Naive B cell (primary cell): ENCODE measurements at regions not wholly inside any gene's neighbourhood (a gene's known extent, or its start where the extent isn't known, plus 50 kb on each side); places are given as distances from the start of the nearest gene placed in this dataset.
A peak's percentile ranks its signal among the peaks of the same experiment; 100 is the strongest.

ENCODE experiments used
- ATAC-seq, 2 donors: fragments of 150-1000 bp; cut with Tn5 transposase; 2 replicates each; pipeline ENCODE4 v1.10.0; 2021; ENCODE audit warnings: low read depth in 2 of 2, mild to moderate bottlenecking in 2 of 2, moderate library complexity in 2 of 2
- DNase-seq: peaks from one replicate; pipeline ENCODE4 v3.0.0; 2022
- H3K27ac Mint-ChIP-seq, 6 donors: one replicate each; pipeline ENCODE4 v1.8.0; 2020 to 2022; ENCODE audit warnings: mild to moderate bottlenecking in 6 of 6, mixed read lengths in 6 of 6, moderate library complexity in 5 of 6, inconsistent platforms in 2 of 6
- H3K27me3 Mint-ChIP-seq, 3 donors: one replicate each; pipeline ENCODE4 v1.8.0; 2021 to 2022; ENCODE audit warnings: mixed read lengths in 3 of 3, mild to moderate bottlenecking in 1 of 3
- H3K36me3 Mint-ChIP-seq, 2 donors: one replicate each; pipeline ENCODE4 v1.8.0; 2020 to 2022; ENCODE audit warnings: mixed read lengths in 2 of 2, inconsistent platforms in 1 of 2, mild to moderate bottlenecking in 1 of 2
- H3K4me1 Mint-ChIP-seq, 3 donors: one replicate each; pipeline ENCODE4 v1.8.0; 2020 to 2022; ENCODE audit warnings: mixed read lengths in 3 of 3, inconsistent platforms in 1 of 3, mild to moderate bottlenecking in 1 of 3, moderate library complexity in 1 of 3
- H3K4me3 Mint-ChIP-seq, 8 donors: one replicate each; pipeline ENCODE4 v1.8.0; 2020 to 2022; ENCODE audit warnings: mild to moderate bottlenecking in 8 of 8, mixed read lengths in 8 of 8, moderate library complexity in 8 of 8, inconsistent platforms in 2 of 8
- H3K9me3 Mint-ChIP-seq, 7 donors: one replicate each; pipeline ENCODE4 v1.8.0; 2020 to 2022; ENCODE audit warnings: mixed read lengths in 7 of 7, mild to moderate bottlenecking in 5 of 7, inconsistent platforms in 2 of 7, moderate library complexity in 1 of 7

DNA sequence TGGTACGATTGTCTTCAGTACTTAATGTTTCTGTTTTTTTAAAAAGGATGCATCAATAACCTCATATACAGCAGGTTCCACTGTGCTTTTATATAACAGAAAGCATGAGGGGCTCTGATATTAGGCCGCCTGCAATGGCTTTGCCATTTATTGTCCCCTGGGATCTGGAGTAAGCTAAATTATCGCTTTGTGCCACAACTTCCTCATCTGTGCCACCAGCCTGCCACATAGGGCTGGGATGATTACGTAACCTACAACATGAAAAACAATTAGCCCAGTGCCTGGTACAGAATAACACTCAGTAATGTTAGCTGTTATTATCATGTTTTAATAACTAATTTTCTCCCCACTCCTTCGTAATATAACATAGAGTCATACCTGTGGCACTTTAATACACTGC, 65.5 kb upstream of the TRIM2 start:
- H3K27me3 Mint-ChIP-seq: peaks cover 21 to 27% (median 22%) of the 10 kb centered on the region in 3 donors
- peak overlapping the region in 1 of 8 donors; percentile 44 for H3K4me3 Mint-ChIP-seq
- DNase-seq (peak; percentile 56), ATAC-seq (peak; percentile 83 to 87)
- H3K36me3 Mint-ChIP-seq: no peaks in the 10 kb centered on the region
- H3K4me1 Mint-ChIP-seq: peaks cover 31 to 43% (median 32%) of the 10 kb centered on the region in 3 donors
- H3K9me3 Mint-ChIP-seq: no peaks in the 10 kb centered on the region
- peak overlapping the region in 3 of 6 donors; percentile 7 to 43 (median 12) for H3K27ac Mint-ChIP-seq

DNA sequence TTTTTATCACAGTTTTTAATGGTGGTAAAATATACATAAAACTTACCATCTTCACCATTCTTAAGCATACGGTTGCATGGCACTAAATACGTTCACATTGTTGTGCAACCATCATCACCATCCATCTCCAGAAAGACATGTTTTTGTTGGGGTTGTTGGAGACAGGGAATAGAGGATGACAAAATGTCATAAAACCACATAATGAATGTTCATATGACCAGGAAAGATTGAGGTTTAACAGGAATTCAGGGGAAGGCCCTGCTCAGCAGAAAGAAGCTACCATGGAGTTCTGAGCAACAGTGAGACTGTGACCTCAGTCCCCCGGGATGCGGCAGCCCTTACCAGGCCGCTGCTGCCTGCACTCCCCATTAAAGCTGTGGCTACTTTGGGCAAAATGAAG, 63.9 kb upstream of the TRIM2 start:
- H3K27me3 Mint-ChIP-seq: peaks cover 10 to 21% (median 12%) of the 10 kb centered on the region in 3 donors
- H3K4me1 Mint-ChIP-seq: peaks cover 17 to 30% (median 21%) of the 10 kb centered on the region in 3 donors
- H3K9me3 Mint-ChIP-seq: no peaks in the 10 kb centered on the region
- DNase-seq (no peak), ATAC-seq (no peak)
- H3K36me3 Mint-ChIP-seq: no peaks in the 10 kb centered on the region
- H3K27ac Mint-ChIP-seq: peak overlapping the region in 1 of 6 donors; percentile 67
- no peak overlapping the region for H3K4me3 Mint-ChIP-seq

DNA sequence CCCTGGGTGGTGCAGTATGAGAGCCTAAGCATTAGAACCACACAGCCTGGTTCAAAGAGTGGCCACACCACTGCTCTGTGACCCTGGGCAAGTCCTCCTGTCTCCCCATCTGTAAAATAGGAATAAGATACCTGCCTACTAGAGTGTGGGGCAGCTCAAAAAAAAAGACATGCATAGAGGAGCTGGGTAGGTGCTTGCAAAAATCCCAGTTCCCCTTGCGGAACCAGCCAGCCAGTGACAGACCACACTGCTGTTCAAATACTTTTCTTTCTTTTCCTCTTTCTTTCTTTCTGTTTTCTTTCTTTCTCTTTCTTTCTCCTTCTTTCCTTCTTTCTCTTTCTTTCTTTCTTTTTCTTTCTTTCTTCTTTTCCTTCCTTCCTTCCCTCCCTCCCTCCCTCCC, 63.0 kb upstream of the TRIM2 start:
- Mint-ChIP-seq H3K27me3 (peaks cover 5 to 12% (median 8%) of the 10 kb centered on the region in 3 donors), H3K27ac (peak overlapping the region in 1 of 6 donors; percentile 76), H3K9me3 (no peaks in the 10 kb centered on the region), H3K4me3 (peak overlapping the region in 2 of 8 donors; percentile 2 to 26), H3K4me1 (peaks cover 17 to 30% (median 21%) of the 10 kb centered on the region in 3 donors), H3K36me3 (no peaks in the 10 kb centered on the region)
- peak; percentile 63 to 74 for ATAC-seq
- no peak for DNase-seq

DNA sequence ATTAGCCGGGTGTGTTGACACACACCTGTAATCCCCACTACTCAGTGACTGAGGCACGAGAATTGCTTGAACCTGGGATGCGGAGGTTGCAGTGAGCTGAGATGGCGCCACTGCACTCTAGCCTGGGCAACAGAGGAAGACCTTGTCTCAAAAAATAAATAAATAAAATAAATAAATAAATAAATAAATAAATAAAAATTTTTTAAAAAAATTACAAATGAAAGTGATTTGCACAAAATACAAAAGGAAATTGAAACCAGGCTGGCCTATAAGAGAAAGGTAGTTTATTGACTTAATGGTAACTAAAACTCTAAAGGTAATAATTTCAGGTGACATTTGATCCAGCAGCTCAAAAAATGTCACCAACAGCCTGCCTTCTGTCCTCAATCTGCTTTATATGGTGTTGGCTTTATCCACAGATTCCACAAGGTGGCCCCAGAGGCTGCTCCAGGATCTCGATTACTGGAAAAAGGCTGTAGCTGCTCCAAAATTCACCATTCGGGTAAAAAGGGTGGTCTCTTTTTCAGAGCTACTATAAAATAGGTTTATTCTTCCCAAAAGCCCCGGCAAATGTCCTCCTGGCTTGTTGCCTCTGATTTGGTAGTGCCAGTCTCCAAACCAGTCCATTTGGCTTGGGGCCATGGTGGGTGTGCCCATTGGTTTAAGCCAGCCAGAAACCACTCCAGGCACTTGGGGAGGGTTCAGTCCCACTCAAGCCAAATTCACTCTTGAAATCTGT, 61.4 kb upstream of the TRIM2 start:
- ATAC-seq (no peak), DNase-seq (no peak)
- Mint-ChIP-seq H3K4me3 (no peak overlapping the region), H3K27ac (no peak overlapping the region), H3K9me3 (no peaks in the 10 kb centered on the region), H3K36me3 (no peaks in the 10 kb centered on the region), H3K27me3 (peaks cover 0 to 5% (median 4%) of the 10 kb centered on the region in 3 donors), H3K4me1 (peaks cover 17 to 30% (median 21%) of the 10 kb centered on the region in 3 donors)

DNA sequence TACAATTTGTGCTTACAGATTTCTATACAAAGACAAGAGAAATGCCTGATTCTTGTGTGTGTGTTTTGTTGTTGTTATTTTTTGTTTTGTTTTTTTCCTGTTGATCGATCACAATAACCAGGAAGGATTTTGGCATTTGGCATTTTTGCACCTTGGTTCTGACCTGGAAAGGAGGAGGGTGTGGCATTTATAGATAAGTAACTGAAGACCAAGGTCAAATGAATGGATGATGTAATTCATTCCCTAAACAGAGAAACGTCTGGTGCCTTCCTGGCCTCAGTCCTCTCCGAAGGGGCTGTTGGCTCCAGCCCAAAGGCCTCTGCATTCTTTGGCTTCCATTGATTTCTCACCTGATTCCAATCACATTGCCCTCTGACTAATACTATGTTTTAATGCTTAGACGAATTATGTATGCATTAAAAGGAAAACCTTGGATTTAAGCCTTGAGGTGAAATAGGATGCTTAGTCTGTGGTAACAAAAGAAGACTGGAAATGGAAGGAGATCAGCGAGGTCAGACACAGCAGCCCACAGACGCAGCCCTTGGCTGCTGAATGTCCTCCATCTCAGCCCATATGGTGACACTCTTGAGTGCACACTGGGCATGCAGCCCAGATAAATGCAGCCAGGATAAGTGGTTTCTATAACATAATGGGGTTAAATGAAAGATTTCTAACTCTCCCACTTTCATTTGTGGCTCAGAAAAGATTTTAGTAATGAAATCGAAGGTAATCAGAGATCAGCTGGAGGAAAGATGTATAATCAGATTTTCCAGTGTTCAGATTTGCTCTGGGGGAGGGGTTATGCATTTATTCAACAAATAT, 60.5 kb upstream of the TRIM2 start:
- no peaks in the 10 kb centered on the region for H3K9me3 Mint-ChIP-seq
- peak overlapping the region in 1 of 6 donors; percentile 39 for H3K27ac Mint-ChIP-seq
- peaks cover 16 to 22% (median 20%) of the 10 kb centered on the region in 3 donors for H3K4me1 Mint-ChIP-seq
- H3K27me3 Mint-ChIP-seq: peaks cover 0 to 5% (median 3%) of the 10 kb centered on the region in 3 donors
- no peaks in the 10 kb centered on the region for H3K36me3 Mint-ChIP-seq
- H3K4me3 Mint-ChIP-seq: no peak overlapping the region
- no peak for DNase-seq
- ATAC-seq: no peak

DNA sequence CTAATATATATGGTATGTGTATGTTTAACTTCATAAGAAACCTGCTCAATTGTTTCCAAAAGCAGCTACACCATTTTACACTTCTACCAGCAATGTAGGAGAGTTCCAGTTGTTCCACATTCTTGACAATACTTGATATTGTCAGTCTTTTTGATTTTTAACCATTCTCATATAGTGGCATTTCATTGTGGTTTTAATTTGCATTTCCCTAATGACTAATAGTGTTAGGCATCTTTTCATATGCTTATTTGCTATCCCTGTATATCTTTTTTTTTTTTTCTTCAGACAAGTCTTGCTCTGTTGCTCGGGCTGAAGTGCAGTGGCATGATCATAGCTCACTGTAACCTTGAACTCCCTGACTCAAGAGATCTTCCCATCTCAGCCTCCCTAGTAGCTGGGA, 58.2 kb upstream of the TRIM2 start:
- H3K36me3 Mint-ChIP-seq: no peaks in the 10 kb centered on the region
- DNase-seq (no peak), ATAC-seq (no peak)
- peaks cover 0 to 12% (median 0%) of the 10 kb centered on the region in 3 donors for H3K27me3 Mint-ChIP-seq
- no peak overlapping the region for H3K27ac Mint-ChIP-seq
- peaks cover 7 to 12% (median 11%) of the 10 kb centered on the region in 3 donors for H3K4me1 Mint-ChIP-seq
- no peak overlapping the region for H3K4me3 Mint-ChIP-seq
- H3K9me3 Mint-ChIP-seq: no peaks in the 10 kb centered on the region

DNA sequence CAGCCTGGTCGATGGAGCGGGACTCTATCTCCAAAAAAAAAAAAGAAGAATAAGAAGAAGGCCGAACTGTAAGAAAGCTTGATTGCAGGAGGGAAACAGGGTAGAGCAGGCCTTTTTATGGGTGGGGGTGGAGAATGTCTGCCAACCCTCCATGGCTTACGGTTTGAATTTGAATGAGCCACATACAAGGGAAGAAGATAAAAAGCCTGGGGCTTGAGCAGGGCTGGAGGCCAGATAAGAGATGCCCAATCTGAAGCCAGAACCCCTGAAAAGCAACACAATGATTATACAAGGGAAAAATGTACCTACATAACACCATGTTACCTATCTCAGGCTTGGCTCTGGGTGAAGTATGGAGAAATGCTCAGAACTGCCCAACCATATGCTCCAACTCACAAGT, 57.3 kb upstream of the TRIM2 start:
- Mint-ChIP-seq H3K27me3 (peaks cover 0 to 21% (median 3%) of the 10 kb centered on the region in 3 donors), H3K36me3 (no peaks in the 10 kb centered on the region), H3K9me3 (no peaks in the 10 kb centered on the region), H3K27ac (peak overlapping the region in 1 of 6 donors; percentile 4), H3K4me3 (no peak overlapping the region), H3K4me1 (peaks cover 7 to 11% (median 10%) of the 10 kb centered on the region in 3 donors)
- no peak for DNase-seq
- ATAC-seq: no peak

DNA sequence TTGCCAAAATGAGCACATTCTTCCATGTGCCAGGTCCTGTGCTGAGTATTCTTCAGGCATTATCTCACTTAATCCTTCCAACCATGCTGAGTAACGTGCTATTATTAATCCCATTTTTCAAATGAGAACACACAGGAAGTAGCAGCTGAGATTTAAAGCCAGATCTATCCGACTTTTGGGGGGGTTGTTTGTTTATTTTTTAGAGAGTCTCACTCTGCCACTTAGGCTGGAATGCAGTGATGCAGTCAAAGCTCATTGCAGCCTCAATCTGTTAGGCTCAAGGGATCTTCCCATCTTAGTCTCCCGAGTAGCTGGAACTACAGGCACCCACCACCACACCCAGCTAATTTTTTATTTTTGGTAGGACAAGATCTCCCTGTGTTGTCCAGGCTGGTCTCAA, 55.5 kb upstream of the TRIM2 start:
- no peaks in the 10 kb centered on the region for H3K36me3 Mint-ChIP-seq
- H3K27ac Mint-ChIP-seq: no peak overlapping the region
- no peak overlapping the region for H3K4me3 Mint-ChIP-seq
- no peaks in the 10 kb centered on the region for H3K9me3 Mint-ChIP-seq
- ATAC-seq (no peak), DNase-seq (no peak)
- H3K27me3 Mint-ChIP-seq: peaks cover 9 to 30% (median 19%) of the 10 kb centered on the region in 3 donors
- H3K4me1 Mint-ChIP-seq: peaks cover 18 to 25% (median 19%) of the 10 kb centered on the region in 3 donors

DNA sequence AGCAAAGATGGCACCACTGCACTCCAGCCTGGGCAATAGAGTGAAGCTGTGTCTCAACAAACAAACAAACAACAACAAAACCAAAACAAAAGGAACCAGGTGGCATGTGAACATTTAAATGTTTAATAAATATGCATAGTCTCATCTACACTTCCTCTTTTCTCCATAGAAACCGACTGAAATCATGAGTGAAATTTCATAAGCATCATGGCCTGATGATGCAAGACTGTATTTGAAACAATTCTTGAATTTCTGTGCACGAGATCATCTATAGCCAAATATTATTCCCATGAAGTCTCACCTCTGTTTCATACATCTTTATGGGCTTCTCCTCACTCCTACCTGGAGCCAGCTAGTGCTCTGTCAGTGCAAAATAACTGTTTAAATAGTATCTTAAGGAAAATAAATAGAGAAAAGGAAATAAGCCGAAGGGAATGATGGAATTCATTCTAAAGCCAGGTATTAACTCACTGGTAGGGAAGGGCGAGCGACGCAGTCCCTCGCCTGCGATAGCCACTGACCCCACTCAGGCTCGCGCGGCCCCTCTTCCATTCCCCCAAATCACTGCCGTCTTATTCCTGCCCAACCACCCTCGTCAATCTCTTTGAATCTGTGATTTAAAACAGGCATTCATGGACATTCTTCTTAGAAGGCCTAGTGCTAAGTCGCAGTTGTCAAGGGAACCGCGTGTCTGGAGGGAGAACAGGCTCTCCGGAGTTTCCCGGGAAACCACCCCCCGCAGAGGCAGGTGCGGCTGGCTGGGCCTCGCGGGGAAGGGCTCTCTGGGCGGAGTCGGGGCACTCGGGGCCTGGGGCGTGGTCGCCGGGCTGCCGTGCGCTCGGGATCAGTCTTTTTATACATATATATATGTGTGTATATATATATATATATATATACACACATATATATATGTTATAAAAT, 52.4 kb upstream of the TRIM2 start:
- peak; percentile 51 to 54 for ATAC-seq
- Mint-ChIP-seq H3K36me3 (no peaks in the 10 kb centered on the region), H3K4me1 (peaks cover 22 to 31% (median 28%) of the 10 kb centered on the region in 3 donors), H3K27me3 (peaks cover 28 to 37% (median 33%) of the 10 kb centered on the region in 3 donors), H3K4me3 (peak overlapping the region; percentile 79 to 96 (median 93)), H3K27ac (peak overlapping the region; percentile 81 to 98 (median 91)), H3K9me3 (no peaks in the 10 kb centered on the region)
- DNase-seq: peak; percentile 56

DNA sequence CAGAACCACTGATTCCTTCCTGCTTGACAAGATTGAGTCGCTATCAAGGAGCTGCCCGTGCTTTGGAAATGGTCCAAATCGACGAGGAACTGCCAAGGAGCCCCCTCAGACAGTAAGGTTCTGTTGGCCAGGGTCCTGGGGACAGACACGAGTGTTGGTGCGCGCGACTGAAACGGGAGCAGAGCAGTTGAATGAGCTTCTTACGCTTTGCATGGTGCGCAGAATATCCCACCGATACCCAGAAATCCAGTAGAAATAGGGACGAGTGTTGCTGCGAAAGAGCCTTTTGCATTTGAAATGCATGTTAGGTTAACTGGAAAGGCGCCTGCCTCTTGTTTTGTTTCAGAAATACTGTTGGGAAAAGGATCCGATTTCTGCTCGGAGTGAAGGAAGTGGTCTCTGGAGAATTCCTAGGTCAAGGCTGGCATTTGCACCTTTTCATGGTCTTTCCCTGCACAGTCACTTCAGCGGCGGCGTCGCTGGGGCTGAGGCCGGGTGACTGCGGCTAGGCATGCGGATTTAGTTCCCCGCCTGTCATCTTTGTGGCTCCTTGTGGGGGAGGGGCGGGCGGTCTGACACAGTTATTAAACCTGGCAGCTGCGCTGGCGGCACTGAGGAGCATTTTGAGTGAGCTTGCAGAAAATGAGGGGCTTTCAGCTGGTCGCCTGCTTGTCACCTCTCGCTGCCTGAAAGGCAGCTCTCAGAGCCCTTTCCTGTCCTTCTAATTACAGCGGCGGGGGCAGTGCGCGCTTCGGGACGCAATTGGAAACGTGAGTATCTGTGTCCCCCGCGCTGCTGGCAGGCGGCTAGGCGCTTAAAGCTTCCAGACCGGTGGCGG, 51.5 kb upstream of the TRIM2 start:
- DNase-seq (peak; percentile 54), ATAC-seq (peak; percentile 39 to 40)
- H3K36me3 Mint-ChIP-seq: no peaks in the 10 kb centered on the region
- peaks cover 22 to 31% (median 28%) of the 10 kb centered on the region in 3 donors for H3K4me1 Mint-ChIP-seq
- peak overlapping the region; percentile 89 to 96 (median 94) for H3K27ac Mint-ChIP-seq
- H3K9me3 Mint-ChIP-seq: no peaks in the 10 kb centered on the region
- H3K4me3 Mint-ChIP-seq: peak overlapping the region; percentile 79 to 96 (median 93)
- peaks cover 28 to 37% (median 33%) of the 10 kb centered on the region in 3 donors for H3K27me3 Mint-ChIP-seq

DNA sequence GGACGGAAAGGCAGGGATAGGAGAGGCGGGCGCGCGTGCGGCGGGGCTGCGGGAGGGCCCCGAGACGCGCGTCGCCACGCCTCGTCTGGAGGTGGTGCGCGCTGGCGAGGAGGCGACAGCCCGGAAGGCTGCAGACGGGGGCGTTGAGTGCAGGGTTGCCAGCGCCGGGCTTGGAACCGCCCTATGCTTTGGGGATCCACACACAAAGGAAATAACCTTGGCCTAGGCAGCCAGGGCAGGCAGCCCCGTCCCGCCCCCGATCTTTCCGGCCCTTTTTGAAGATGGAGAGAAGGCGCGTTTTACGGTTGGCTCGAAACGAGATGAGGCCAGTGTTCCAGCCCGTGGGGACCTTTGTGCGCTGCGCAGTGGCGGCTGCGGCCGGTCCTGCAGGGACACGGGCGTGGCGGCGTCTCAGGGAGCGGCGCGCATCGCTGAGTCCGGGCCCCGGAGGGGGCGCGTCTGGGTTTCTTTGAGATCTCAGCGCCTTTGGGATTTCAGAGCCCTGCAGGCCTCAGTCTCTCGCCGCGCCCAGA, 50.8 kb upstream of the TRIM2 start:
- peak; percentile 78 to 83 for ATAC-seq
- no peaks in the 10 kb centered on the region for H3K36me3 Mint-ChIP-seq

More for the DNA sequence above, 50.8 kb upstream of the TRIM2 start:
- Mint-ChIP-seq H3K27me3 (peaks cover 28 to 37% (median 33%) of the 10 kb centered on the region in 3 donors), H3K4me1 (peaks cover 22 to 31% (median 28%) of the 10 kb centered on the region in 3 donors), H3K27ac (peak overlapping the region; percentile 28 to 96 (median 89)), H3K4me3 (peak overlapping the region; percentile 79 to 96 (median 93)), H3K9me3 (no peaks in the 10 kb centered on the region)
- peak; percentile 66 for DNase-seq
